HEK293 (cell line): ENCODE measurements at regions not wholly inside any gene's neighbourhood (a gene's known extent, or its start where the extent isn't known, plus 50 kb on each side); places are given as distances from the start of the nearest gene placed in this dataset.

ENCODE experiments used
- SALL2 ChIP-seq: fragments of 450-650 bp; formaldehyde crosslinking; IDR thresholded peaks from 2 replicates; pipeline ENCODE4 v1.5.0; 2017; ENCODE audit warnings: missing biosample characterization, mild to moderate bottlenecking, missing genetic modification characterization, borderline replicate concordance
- ZNF155 ChIP-seq: fragments of 450-650 bp; formaldehyde crosslinking; IDR thresholded peaks from 2 replicates; pipeline ENCODE4 v1.5.1; 2016; ENCODE audit warnings: missing biosample characterization, missing genetic modification characterization
- ZNF324 ChIP-seq: fragments of 450-650 bp; formaldehyde crosslinking; IDR thresholded peaks from 2 replicates; pipeline ENCODE4 v1.5.1; 2016; ENCODE audit warnings: missing biosample characterization, missing genetic modification characterization
- ZNF677 ChIP-seq: fragments of 450-650 bp; IDR thresholded peaks from 2 replicates; pipeline ENCODE4 v1.5.0; 2018; ENCODE audit warnings: missing biosample characterization, mild to moderate bottlenecking, missing genetic modification characterization, moderate library complexity
- ZNF701 ChIP-seq: fragments of 450-650 bp; formaldehyde crosslinking; IDR thresholded peaks from 2 replicates; pipeline ENCODE4 v1.5.1; 2016; ENCODE audit warnings: missing biosample characterization, missing genetic modification characterization
- ZNF792 ChIP-seq: fragments of 450-650 bp; formaldehyde crosslinking; IDR thresholded peaks from 2 replicates; pipeline ENCODE4 v1.5.1; 2016; ENCODE audit warnings: missing biosample characterization, missing genetic modification characterization
- ZNF830 ChIP-seq: fragments of 450-650 bp; IDR thresholded peaks from 2 replicates; pipeline ENCODE4 v1.5.0; 2018; ENCODE audit warnings: missing biosample characterization, missing genetic modification characterization, low read depth, mild to moderate bottlenecking, moderate library complexity
- ZSCAN30 ChIP-seq: fragments of 450-650 bp; IDR thresholded peaks from 2 replicates; pipeline ENCODE4 v1.5.1; 2018; ENCODE audit warnings: missing biosample characterization, mild to moderate bottlenecking, missing genetic modification characterization, moderate library complexity
- TF ChIP-seq, protein P1 (sequence below): fragments of 450-650 bp; formaldehyde crosslinking; IDR thresholded peaks from 2 replicates; pipeline ENCODE4; 2016; ENCODE audit warnings: missing biosample characterization, missing genetic modification characterization
- TF ChIP-seq, protein P2 (sequence below): fragments of 450-650 bp; formaldehyde crosslinking; IDR thresholded peaks from 2 replicates; pipeline ENCODE4 v1.5.1; 2016; ENCODE audit warnings: missing biosample characterization, missing genetic modification characterization
- TF ChIP-seq, protein P3 (sequence below): fragments of 450-650 bp; formaldehyde crosslinking; IDR thresholded peaks from 2 replicates; pipeline ENCODE4 v1.5.1; 2016; ENCODE audit warnings: missing biosample characterization, missing genetic modification characterization
- TF ChIP-seq, protein P4 (sequence below): fragments of 450-650 bp; formaldehyde crosslinking; IDR thresholded peaks from 2 replicates; pipeline ENCODE4 v1.5.1; 2016; ENCODE audit warnings: missing biosample characterization, missing genetic modification characterization
- TF ChIP-seq, protein P5 (sequence below): fragments of 450-650 bp; formaldehyde crosslinking; IDR thresholded peaks from 2 replicates; pipeline ENCODE4 v1.5.1; 2017; ENCODE audit warnings: missing biosample characterization, missing genetic modification characterization
- TF ChIP-seq, protein P6 (sequence below): sonication (generic); formaldehyde crosslinking; IDR thresholded peaks from 2 replicates; pipeline ENCODE4 v1.8.1; 2022; ENCODE audit warnings: mild to moderate bottlenecking, moderate library complexity, missing genetic modification reagents

DNA sequence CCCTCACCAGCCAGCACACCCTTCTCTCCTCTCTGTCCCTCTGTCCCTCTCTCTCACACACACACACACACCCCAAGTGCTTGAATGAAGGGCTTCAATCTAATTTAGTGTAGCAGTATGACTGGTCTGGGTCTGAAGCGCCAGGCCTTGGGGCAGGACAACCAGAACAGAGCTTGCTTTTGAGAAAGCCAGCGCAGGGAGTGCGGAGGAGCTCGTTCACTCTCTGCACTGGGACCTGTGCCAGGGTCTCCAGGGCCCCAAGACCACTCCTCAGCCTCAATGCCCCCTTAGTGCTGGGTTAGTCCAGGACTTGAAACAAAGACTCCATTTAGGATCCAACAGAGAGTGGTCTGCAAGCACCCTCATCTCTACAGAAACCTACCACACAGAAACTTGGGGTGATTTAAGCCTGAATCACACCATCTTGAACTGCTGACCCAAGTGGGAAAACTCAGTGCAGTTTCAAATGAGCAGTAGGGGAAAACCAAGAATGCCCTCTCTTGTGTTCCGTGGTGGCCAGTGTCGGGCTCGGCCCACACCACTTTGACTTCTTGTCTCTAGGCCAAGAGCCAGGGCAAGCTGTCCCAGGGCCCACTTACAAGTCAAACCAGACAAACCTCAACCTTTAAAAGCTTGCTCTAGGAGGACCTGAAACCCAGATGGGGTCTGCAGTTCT is 66.6 kb upstream of the WIPF1 start:
- TF ChIP-seq, protein P1, sequence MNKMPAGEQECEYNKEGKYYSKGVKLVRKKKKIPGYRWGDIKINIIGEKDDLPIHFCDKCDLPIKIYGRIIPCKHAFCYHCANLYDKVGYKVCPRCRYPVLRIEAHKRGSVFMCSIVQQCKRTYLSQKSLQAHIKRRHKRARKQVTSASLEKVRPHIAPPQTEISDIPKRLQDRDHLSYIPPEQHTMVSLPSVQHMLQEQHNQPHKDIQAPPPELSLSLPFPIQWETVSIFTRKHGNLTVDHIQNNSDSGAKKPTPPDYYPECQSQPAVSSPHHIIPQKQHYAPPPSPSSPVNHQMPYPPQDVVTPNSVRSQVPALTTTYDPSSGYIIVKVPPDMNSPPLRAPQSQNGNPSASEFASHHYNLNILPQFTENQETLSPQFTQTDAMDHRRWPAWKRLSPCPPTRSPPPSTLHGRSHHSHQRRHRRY: no peak
- TF ChIP-seq, protein P2, sequence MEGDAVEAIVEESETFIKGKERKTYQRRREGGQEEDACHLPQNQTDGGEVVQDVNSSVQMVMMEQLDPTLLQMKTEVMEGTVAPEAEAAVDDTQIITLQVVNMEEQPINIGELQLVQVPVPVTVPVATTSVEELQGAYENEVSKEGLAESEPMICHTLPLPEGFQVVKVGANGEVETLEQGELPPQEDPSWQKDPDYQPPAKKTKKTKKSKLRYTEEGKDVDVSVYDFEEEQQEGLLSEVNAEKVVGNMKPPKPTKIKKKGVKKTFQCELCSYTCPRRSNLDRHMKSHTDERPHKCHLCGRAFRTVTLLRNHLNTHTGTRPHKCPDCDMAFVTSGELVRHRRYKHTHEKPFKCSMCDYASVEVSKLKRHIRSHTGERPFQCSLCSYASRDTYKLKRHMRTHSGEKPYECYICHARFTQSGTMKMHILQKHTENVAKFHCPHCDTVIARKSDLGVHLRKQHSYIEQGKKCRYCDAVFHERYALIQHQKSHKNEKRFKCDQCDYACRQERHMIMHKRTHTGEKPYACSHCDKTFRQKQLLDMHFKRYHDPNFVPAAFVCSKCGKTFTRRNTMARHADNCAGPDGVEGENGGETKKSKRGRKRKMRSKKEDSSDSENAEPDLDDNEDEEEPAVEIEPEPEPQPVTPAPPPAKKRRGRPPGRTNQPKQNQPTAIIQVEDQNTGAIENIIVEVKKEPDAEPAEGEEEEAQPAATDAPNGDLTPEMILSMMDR: no peak
- TF ChIP-seq ZNF701 (tag by site-specific recombination): no peak
- TF ChIP-seq ZSCAN30: no peak
- TF ChIP-seq, protein P3, sequence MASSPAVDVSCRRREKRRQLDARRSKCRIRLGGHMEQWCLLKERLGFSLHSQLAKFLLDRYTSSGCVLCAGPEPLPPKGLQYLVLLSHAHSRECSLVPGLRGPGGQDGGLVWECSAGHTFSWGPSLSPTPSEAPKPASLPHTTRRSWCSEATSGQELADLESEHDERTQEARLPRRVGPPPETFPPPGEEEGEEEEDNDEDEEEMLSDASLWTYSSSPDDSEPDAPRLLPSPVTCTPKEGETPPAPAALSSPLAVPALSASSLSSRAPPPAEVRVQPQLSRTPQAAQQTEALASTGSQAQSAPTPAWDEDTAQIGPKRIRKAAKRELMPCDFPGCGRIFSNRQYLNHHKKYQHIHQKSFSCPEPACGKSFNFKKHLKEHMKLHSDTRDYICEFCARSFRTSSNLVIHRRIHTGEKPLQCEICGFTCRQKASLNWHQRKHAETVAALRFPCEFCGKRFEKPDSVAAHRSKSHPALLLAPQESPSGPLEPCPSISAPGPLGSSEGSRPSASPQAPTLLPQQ: no peak
- no peak for TF ChIP-seq ZNF830
- TF ChIP-seq, protein P4, sequence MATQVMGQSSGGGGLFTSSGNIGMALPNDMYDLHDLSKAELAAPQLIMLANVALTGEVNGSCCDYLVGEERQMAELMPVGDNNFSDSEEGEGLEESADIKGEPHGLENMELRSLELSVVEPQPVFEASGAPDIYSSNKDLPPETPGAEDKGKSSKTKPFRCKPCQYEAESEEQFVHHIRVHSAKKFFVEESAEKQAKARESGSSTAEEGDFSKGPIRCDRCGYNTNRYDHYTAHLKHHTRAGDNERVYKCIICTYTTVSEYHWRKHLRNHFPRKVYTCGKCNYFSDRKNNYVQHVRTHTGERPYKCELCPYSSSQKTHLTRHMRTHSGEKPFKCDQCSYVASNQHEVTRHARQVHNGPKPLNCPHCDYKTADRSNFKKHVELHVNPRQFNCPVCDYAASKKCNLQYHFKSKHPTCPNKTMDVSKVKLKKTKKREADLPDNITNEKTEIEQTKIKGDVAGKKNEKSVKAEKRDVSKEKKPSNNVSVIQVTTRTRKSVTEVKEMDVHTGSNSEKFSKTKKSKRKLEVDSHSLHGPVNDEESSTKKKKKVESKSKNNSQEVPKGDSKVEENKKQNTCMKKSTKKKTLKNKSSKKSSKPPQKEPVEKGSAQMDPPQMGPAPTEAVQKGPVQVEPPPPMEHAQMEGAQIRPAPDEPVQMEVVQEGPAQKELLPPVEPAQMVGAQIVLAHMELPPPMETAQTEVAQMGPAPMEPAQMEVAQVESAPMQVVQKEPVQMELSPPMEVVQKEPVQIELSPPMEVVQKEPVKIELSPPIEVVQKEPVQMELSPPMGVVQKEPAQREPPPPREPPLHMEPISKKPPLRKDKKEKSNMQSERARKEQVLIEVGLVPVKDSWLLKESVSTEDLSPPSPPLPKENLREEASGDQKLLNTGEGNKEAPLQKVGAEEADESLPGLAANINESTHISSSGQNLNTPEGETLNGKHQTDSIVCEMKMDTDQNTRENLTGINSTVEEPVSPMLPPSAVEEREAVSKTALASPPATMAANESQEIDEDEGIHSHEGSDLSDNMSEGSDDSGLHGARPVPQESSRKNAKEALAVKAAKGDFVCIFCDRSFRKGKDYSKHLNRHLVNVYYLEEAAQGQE (tag by site-specific recombination): no peak
- no peak for TF ChIP-seq ZNF792 (tag by site-specific recombination)
- no peak for TF ChIP-seq ZNF324 (tag by site-specific recombination)
- no peak for TF ChIP-seq SALL2 (tag by site-specific recombination)
- TF ChIP-seq, protein P5, sequence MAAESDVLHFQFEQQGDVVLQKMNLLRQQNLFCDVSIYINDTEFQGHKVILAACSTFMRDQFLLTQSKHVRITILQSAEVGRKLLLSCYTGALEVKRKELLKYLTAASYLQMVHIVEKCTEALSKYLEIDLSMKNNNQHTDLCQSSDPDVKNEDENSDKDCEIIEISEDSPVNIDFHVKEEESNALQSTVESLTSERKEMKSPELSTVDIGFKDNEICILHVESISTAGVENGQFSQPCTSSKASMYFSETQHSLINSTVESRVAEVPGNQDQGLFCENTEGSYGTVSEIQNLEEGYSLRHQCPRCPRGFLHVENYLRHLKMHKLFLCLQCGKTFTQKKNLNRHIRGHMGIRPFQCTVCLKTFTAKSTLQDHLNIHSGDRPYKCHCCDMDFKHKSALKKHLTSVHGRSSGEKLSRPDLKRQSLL: no peak
- TF ChIP-seq ZNF155 (tag by site-specific recombination): no peak
- no peak for TF ChIP-seq ZNF677 (tag by site-specific recombination)
- TF ChIP-seq, protein P6, sequence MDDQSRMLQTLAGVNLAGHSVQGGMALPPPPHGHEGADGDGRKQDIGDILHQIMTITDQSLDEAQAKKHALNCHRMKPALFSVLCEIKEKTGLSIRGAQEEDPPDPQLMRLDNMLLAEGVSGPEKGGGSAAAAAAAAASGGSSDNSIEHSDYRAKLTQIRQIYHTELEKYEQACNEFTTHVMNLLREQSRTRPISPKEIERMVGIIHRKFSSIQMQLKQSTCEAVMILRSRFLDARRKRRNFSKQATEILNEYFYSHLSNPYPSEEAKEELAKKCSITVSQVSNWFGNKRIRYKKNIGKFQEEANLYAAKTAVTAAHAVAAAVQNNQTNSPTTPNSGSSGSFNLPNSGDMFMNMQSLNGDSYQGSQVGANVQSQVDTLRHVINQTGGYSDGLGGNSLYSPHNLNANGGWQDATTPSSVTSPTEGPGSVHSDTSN (CRISPR knock-in tag): no peak
